ENCODE measurements at regions not wholly inside any gene's neighbourhood (a gene's known extent, or its start where the extent isn't known, plus 50 kb on each side); places are given as distances from the start of the nearest gene placed in this dataset.
"Not testable (repeated sequence)": the region's sequence is repeated elsewhere in the genome, so short reads cannot be mapped to it uniquely, and the experiment has no call there.

DNA sequence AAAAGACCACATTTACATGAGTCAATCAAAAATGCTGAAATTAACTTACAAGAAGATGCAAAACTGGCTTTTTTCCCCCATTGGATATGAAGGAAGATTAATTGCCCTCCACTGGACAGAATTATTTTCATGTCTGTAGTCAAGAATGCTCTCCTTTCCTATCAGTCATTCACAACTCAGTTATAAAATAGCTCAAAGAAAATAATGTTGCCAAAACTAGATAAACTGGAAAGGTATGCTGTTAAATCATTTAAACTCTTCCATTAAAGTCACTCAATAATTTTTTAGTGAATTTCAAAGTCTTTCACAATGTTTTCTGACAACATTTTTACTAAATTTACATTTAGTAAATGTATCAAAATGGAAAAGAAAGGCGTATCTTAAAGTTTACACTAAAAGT is 384.5 kb downstream of the HGF start:
- H3K36me3 ChIP-seq: no peaks in the 10 kb centered on the region
- intact Hi-C loops (cut with DNase I): no loop called here
- TF ChIP-seq, protein P1, sequence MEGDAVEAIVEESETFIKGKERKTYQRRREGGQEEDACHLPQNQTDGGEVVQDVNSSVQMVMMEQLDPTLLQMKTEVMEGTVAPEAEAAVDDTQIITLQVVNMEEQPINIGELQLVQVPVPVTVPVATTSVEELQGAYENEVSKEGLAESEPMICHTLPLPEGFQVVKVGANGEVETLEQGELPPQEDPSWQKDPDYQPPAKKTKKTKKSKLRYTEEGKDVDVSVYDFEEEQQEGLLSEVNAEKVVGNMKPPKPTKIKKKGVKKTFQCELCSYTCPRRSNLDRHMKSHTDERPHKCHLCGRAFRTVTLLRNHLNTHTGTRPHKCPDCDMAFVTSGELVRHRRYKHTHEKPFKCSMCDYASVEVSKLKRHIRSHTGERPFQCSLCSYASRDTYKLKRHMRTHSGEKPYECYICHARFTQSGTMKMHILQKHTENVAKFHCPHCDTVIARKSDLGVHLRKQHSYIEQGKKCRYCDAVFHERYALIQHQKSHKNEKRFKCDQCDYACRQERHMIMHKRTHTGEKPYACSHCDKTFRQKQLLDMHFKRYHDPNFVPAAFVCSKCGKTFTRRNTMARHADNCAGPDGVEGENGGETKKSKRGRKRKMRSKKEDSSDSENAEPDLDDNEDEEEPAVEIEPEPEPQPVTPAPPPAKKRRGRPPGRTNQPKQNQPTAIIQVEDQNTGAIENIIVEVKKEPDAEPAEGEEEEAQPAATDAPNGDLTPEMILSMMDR (IDR thresholded peaks at IDR 0.05): no peak
- TF ChIP-seq POLR2AphosphoS5 (IDR thresholded peaks at IDR 0.05; ENCODE audit: insufficient read depth in 1 of 2, low read depth in 1 of 2): no peak
- H3K4me1 ChIP-seq: no peaks in the 10 kb centered on the region
- H3K9me3 ChIP-seq: no peaks in the 10 kb centered on the region
- H3K27me3 ChIP-seq: no peaks in the 10 kb centered on the region
- DNase-seq (ENCODE audit: extremely low spot score in 2 of 2): no peak
- H3K27ac ChIP-seq: no peak overlapping the region
- no peak overlapping the region for H3K4me3 ChIP-seq

DNA sequence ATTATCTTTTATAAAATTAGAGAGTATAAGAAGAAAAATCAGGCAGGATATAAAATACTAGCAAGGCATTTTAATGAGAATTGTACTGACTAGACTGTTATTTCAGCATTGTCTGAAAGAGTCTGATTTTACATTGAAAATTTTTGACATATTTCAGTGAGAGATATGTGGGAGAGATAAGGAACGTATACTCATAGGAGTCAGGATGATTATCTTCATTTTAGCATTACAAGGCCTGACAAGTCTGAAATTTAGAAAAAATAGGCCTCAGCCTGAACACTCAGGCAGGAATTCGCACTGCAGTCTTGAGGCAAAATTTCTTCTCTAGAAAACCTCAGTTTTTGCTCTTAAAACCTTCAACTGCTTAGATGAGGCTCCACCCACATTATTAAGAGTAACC is 386.0 kb downstream of the HGF start:
- intact Hi-C loops (cut with DNase I): no loop called here
- no peak for DNase-seq (ENCODE audit: extremely low spot score in 2 of 2)
- Histone ChIP-seq H3K27me3 (no peaks in the 10 kb centered on the region), H3K4me1 (no peaks in the 10 kb centered on the region), H3K27ac (no peak overlapping the region), H3K9me3 (no peaks in the 10 kb centered on the region), H3K4me3 (no peak overlapping the region), H3K36me3 (no peaks in the 10 kb centered on the region)
- TF ChIP-seq POLR2A (IDR thresholded peaks at IDR 0.05): no peak
- no peak for TF ChIP-seq POLR2AphosphoS5 (IDR thresholded peaks at IDR 0.05; ENCODE audit: insufficient read depth in 1 of 2, low read depth in 1 of 2)
- TF ChIP-seq, protein P1 (IDR thresholded peaks at IDR 0.05): no peak

DNA sequence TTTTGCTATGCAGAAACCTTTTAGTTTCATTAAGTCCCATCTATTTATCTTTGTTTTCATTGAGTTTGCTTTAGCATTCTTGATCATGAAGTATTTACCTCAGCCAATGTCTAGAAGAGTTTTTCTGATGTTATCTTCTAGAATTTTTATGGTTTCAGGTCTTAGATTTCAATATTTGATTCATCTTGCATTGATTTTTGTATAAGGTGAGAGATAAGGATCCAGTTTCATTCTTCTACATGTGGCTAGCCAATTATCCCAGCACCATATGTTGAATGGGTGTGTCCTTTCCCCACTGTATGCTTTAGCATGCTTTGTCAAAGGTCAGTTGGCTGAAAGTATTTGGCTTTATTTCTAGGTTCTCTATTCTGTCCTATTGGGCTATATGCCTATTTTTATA is 395.2 kb downstream of the HGF start:
- H3K4me1 ChIP-seq; H3K27ac ChIP-seq; H3K27me3 ChIP-seq; DNase-seq (ENCODE audit: extremely low spot score in 2 of 2); H3K9me3 ChIP-seq; H3K36me3 ChIP-seq; H3K4me3 ChIP-seq; intact Hi-C loops (cut with DNase I): not testable (repeated sequence)

DNA sequence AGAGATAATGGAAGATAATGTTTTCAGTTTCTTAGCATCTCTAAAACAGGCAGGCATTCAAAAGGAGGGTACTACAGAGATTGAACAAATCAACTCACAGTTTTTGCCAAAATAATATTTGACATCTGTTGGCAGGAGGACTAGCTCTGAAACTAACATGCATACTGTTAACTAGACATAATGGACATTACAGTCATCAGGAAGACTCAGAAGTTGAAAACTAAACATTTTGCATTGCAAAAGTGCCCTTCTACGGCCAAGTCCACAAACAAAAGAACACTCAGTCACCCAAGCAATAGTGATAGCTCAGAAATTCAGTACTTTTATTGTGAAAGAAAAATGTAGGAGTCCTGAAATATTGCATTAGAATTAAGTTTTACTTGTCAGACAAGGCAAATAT is 399.0 kb downstream of the HGF start:
- Histone ChIP-seq H3K27ac (no peak overlapping the region), H3K9me3 (no peaks in the 10 kb centered on the region), H3K4me3 (no peak overlapping the region), H3K4me1 (no peaks in the 10 kb centered on the region), H3K36me3 (no peaks in the 10 kb centered on the region), H3K27me3 (no peaks in the 10 kb centered on the region)
- TF ChIP-seq POLR2AphosphoS5 (IDR thresholded peaks at IDR 0.05; ENCODE audit: insufficient read depth in 1 of 2, low read depth in 1 of 2) (no peak), POLR2A (IDR thresholded peaks at IDR 0.05) (no peak)
- TF ChIP-seq, protein P1 (IDR thresholded peaks at IDR 0.05): no peak
- DNase-seq (ENCODE audit: extremely low spot score in 2 of 2): no peak
- intact Hi-C loops (cut with DNase I): no loop called here

DNA sequence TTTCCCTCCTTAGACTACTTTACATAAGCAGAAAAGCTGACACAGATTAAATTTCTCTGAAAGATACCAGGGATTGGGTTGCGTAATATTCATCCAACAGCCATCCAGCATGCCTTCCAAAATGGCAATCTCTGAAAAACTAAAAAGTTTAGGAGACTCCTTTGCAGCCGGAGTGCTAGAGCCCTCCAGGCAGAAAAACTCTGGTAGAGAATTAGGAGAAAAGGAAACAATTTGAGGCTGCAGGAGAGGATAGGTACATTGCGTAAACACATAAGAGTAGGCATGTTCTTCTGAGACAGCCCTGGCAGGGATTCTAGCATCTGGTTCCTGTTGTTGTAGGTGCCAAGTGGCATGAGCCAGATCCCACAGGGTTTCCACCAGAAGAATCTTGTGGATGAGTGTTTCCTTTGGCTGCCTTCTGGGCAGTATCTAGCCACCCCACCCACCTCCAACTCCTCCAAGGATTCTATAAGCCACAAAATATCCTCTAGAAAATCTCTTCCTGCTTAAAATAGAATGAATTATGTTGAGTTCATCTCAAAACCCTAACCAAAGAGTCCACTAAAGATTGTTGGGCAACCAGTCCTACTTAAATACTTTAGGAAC is 402.4 kb downstream of the HGF start:
- Histone ChIP-seq H3K9me3 (no peaks in the 10 kb centered on the region), H3K27ac (no peak overlapping the region), H3K27me3 (no peaks in the 10 kb centered on the region), H3K4me1 (no peaks in the 10 kb centered on the region), H3K36me3 (no peaks in the 10 kb centered on the region), H3K4me3 (no peak overlapping the region)
- TF ChIP-seq, protein P1 (IDR thresholded peaks at IDR 0.05): no peak
- no peak for DNase-seq (ENCODE audit: extremely low spot score in 2 of 2)
- intact Hi-C loops (cut with DNase I): no loop called here

DNA sequence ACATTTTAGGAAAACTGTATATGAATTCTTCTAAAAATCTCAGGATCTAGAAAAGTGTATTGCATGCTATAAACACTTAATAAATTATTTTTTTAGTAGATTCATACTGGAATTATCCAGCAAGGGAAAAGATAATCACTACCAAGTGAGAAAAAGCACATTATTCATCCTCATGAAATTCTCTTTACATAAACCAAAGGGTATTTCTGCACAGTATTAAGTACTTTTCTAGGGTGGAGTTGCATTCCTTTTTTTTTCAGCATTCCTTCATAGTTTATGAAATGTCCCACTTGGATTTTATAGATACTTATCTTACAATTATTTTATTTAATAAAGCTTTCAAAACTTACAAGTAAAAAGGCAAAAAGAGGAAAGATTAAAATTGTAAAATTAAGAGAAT is 403.3 kb downstream of the HGF start:
- Histone ChIP-seq H3K27ac (no peak overlapping the region), H3K4me3 (no peak overlapping the region), H3K27me3 (no peaks in the 10 kb centered on the region), H3K9me3 (no peaks in the 10 kb centered on the region), H3K4me1 (no peaks in the 10 kb centered on the region), H3K36me3 (no peaks in the 10 kb centered on the region)
- intact Hi-C loops (cut with DNase I): no loop called here
- DNase-seq (ENCODE audit: extremely low spot score in 2 of 2): no peak
- TF ChIP-seq POLR2AphosphoS5 (IDR thresholded peaks at IDR 0.05; ENCODE audit: insufficient read depth in 1 of 2, low read depth in 1 of 2): no peak
